K562 (cell line): ENCODE measurements at regions not wholly inside any gene's neighbourhood (a gene's known extent, or its start where the extent isn't known, plus 50 kb on each side); places are given as distances from the start of the nearest gene placed in this dataset.

Experiments
- CREB5 ChIP-seq: fragments of 250-450 bp; sonication (Bioruptor Pico); IDR thresholded peaks from 2 replicates; pipeline ENCODE4 v1.5.0; 2020; ENCODE audit warnings: mild to moderate bottlenecking
- ZNF766 ChIP-seq: fragments of 200-800 bp; sonication (Bioruptor generic); conservative IDR thresholded peaks from 2 replicates; pipeline ENCODE4 v1.6.1; 2016; ENCODE audit warnings: missing genetic modification characterization, missing compliant biosample characterization
- ZNF77 ChIP-seq: fragments of 250-450 bp; sonication (Bioruptor Pico); IDR thresholded peaks from 2 replicates; pipeline ENCODE4 v1.5.0; 2020
- TF ChIP-seq, protein P1 (sequence below), 2 experiments: fragments of 450-650 bp; IDR thresholded peaks; 2 replicates each; pipeline ENCODE4 v1.6.1; 2016; ENCODE audit warnings: mild to moderate bottlenecking in 2 of 2, borderline replicate concordance in 1 of 2, low read depth in 1 of 2, moderate library complexity in 1 of 2

- TF ChIP-seq, protein P1, sequence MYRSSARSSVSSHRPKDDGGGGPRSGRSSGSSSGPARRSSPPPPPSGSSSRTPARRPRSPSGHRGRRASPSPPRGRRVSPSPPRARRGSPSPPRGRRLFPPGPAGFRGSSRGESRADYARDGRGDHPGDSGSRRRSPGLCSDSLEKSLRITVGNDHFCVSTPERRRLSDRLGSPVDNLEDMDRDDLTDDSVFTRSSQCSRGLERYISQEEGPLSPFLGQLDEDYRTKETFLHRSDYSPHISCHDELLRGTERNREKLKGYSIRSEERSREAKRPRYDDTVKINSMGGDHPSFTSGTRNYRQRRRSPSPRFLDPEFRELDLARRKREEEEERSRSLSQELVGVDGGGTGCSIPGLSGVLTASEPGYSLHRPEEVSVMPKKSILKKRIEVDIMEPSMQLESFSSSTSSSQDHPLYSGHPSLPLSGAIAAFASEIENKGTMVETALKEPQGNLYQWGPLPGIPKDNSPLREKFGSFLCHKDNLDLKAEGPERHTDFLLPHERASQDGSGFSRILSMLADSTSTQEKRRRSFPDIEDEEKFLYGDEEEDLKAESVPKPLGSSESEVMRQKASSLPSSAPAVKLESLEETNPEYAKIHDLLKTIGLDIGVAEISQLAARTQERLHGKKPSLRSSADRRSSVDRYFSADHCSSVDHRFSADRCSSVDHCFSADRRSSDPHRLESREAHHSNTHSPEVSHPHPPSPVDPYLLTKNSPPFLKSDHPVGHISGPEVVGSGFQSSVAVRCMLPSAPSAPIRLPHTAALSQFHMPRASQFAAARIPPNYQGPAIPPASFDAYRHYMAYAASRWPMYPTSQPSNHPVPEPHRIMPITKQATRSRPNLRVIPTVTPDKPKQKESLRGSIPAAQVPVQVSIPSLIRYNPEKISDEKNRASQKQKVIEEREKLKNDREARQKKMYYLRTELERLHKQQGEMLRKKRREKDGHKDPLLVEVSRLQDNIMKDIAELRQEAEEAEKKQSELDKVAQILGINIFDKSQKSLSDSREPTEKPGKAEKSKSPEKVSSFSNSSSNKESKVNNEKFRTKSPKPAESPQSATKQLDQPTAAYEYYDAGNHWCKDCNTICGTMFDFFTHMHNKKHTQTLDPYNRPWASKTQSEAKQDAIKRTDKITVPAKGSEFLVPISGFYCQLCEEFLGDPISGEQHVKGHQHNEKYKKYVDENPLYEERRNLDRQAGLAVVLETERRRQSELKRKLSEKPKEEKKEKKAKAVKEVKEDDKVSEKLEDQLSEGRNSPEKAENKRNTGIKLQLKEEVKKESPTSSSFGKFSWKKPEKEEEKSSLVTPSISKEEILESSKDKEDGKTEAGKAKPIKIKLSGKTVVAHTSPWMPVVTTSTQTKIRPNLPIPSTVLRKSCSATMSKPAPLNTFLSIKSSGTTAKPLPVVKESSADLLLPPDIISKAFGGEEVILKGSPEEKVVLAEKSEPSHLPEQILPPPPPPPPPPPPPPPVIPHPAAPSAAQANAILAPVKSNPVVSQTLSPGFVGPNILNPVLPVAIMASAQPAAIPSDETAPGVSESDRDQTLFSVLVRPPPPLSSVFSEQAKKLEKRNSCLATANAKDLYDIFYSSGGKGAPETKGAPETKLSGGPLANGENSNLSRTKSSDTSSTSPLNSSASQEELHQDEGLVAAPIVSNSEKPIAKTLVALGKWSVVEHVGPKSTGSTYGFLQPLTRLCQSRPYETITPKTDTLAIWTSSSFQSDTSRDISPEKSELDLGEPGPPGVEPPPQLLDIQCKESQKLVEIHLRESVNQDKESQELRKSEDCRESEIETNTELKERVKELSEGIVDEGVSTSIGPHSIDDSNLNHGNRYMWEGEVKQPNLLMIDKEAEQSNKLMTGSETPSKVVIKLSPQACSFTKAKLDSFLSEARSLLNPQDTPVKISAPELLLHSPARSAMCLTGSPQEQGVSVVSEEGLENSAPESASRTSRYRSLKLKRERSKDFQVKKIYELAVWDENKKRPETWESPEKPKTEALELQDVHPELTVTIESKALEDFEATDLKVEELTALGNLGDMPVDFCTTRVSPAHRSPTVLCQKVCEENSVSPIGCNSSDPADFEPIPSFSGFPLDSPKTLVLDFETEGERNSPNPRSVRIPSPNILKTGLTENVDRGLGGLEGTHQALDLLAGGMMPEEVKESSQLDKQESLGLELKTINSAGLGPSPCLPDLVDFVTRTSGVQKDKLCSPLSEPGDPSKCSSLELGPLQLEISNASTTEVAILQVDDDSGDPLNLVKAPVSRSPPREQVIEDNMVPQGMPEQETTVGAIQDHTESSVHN (IDR thresholded peaks at IDR 0.05; ENCODE audit: borderline replicate concordance in 1 of 2, low read depth in 1 of 2), result no peak
- no peak for TF ChIP-seq CREB5 (CRISPR knock-in tag)
- no peak for TF ChIP-seq ZNF77 (CRISPR knock-in tag)
- no peak for TF ChIP-seq ZNF766
- TF ChIP-seq, all 486 proteins: peak for 0
Observed at GRCh38 chr20:55365745-55366144, 639.6 kb downstream of the CBLN4 start (continued).
